ENCODE measurements at regions not wholly inside any gene's neighbourhood (a gene's known extent, or its start where the extent isn't known, plus 50 kb on each side); places are given as distances from the start of the nearest gene placed in this dataset.

GRCh38 chr6:133814797-133815196 lies 74.1 kb upstream of the TCF21 start:
- no peaks in the 10 kb centered on the region for H3K9me2 ChIP-seq
- no peaks in the 10 kb centered on the region for H3K4me1 ChIP-seq (ENCODE audit: control insufficient read depth in 1 of 2, insufficient read depth in 2 of 2, low read depth in 1 of 2, low read length in 1 of 2)
- H3K4me2 ChIP-seq, result no peak overlapping the region
- H3K4me3 ChIP-seq (ENCODE audit: low read depth in 2 of 2, low read length in 1 of 2), result no peak overlapping the region
- no peaks in the 10 kb centered on the region for H3K36me3 ChIP-seq (replicated peaks in 1 of 2; ENCODE audit: control insufficient read depth in 1 of 2, insufficient read depth in 2 of 2, low read length in 1 of 2)
- no peak overlapping the region for H3K9ac ChIP-seq
- H3K27ac ChIP-seq (ENCODE audit: low read depth in 2 of 2, low read length in 1 of 2), result no peak overlapping the region
- ChIA-PET CTCF (no interaction called here), POLR2A (no interaction called here)
- no peaks in the 10 kb centered on the region for H3K9me3 ChIP-seq
- TF ChIP-seq RCOR1 (IDR thresholded peaks at IDR 0.05; ENCODE audit: low read length) (no peak), TCF12 (IDR thresholded peaks at IDR 0.05) (no peak), ELF1 (IDR thresholded peaks at IDR 0.05) (no peak), FOXM1 (IDR thresholded peaks at IDR 0.05; ENCODE audit: low read depth) (no peak), NRF1 (IDR thresholded peaks at IDR 0.05; ENCODE audit: low read depth, low read length) (no peak), MEF2A (IDR thresholded peaks at IDR 0.05; ENCODE audit: borderline replicate concordance, low read depth) (no peak), USF2 (IDR thresholded peaks at IDR 0.05; ENCODE audit: borderline replicate concordance, low read depth, low read length) (no peak), EP300 (IDR thresholded peaks at IDR 0.05; ENCODE audit: borderline replicate concordance in 1 of 2, low read depth in 1 of 2, low read length in 1 of 2) (no peak), NFIC (IDR thresholded peaks at IDR 0.05; ENCODE audit: borderline replicate concordance) (no peak), FOXJ3 (CRISPR knock-in tag; IDR thresholded peaks at IDR 0.05) (no peak)
- TF ChIP-seq, protein P1, sequence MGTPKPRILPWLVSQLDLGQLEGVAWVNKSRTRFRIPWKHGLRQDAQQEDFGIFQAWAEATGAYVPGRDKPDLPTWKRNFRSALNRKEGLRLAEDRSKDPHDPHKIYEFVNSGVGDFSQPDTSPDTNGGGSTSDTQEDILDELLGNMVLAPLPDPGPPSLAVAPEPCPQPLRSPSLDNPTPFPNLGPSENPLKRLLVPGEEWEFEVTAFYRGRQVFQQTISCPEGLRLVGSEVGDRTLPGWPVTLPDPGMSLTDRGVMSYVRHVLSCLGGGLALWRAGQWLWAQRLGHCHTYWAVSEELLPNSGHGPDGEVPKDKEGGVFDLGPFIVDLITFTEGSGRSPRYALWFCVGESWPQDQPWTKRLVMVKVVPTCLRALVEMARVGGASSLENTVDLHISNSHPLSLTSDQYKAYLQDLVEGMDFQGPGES (IDR thresholded peaks at IDR 0.05; ENCODE audit: low read depth, low read length), result no peak
- no peaks in the 10 kb centered on the region for H4K20me1 ChIP-seq (ENCODE audit: insufficient read depth)
- no peaks in the 10 kb centered on the region for H3K79me2 ChIP-seq (ENCODE audit: insufficient read depth)
- H2AFZ ChIP-seq (ENCODE audit: low read depth), result no peak overlapping the region
- WGBS (ENCODE audit: low lambda C conversion rate), result 0% methylated on average over 1 of the region's 1 CpG
- no peaks in the 10 kb centered on the region for H3F3A ChIP-seq (replicated peaks; ENCODE audit: insufficient read depth)
- H3K27me3 ChIP-seq (ENCODE audit: insufficient read depth), result no peaks in the 10 kb centered on the region; the same call in 1 of the 2 replicates
- no peak for DNase-seq

GRCh38 chr6:133815313-133815712 lies 73.6 kb upstream of the TCF21 start:
- no peaks in the 10 kb centered on the region for H3K79me2 ChIP-seq (ENCODE audit: insufficient read depth)
- H3K4me2 ChIP-seq, result no peak overlapping the region
- ChIA-PET CTCF (interaction anchor here (1.2 kb wide), 1 partner anchor 9 kb away, joined by 3 read pairs; no protein-coding TSS in a partner anchor), POLR2A (no interaction called here)
- no peaks in the 10 kb centered on the region for H3K9me2 ChIP-seq
- H2AFZ ChIP-seq (ENCODE audit: low read depth), result no peak overlapping the region
- no peak for DNase-seq
- no peaks in the 10 kb centered on the region for H3K4me1 ChIP-seq (ENCODE audit: control insufficient read depth in 1 of 2, insufficient read depth in 2 of 2, low read depth in 1 of 2, low read length in 1 of 2)
- no peaks in the 10 kb centered on the region; the same call in 1 of the 2 replicates for H3K27me3 ChIP-seq (ENCODE audit: insufficient read depth)
- H3K4me3 ChIP-seq (ENCODE audit: low read depth in 2 of 2, low read length in 1 of 2), result no peak overlapping the region
- no peak overlapping the region for H3K9ac ChIP-seq
- no peak overlapping the region for H3K27ac ChIP-seq (ENCODE audit: low read depth in 2 of 2, low read length in 1 of 2)
- H3K9me3 ChIP-seq, result no peaks in the 10 kb centered on the region
- TF ChIP-seq FOSL2 (IDR thresholded peaks at IDR 0.05; ENCODE audit: borderline replicate concordance, low read depth) (no peak), TAF1 (IDR thresholded peaks at IDR 0.05; ENCODE audit: borderline replicate concordance, low read depth, low read length) (no peak), ELF1 (IDR thresholded peaks at IDR 0.05) (no peak), RFX5 (IDR thresholded peaks at IDR 0.05; ENCODE audit: low read length) (no peak), EP300 (IDR thresholded peaks at IDR 0.05; ENCODE audit: borderline replicate concordance in 1 of 2, low read depth in 1 of 2, low read length in 1 of 2) (no peak), NRF1 (IDR thresholded peaks at IDR 0.05; ENCODE audit: low read depth, low read length) (no peak), RCOR1 (IDR thresholded peaks at IDR 0.05; ENCODE audit: low read length) (no peak), USF1 (IDR thresholded peaks at IDR 0.05; ENCODE audit: borderline replicate concordance, low read depth) (no peak), GATA2 (CRISPR knock-in tag; IDR thresholded peaks at IDR 0.05) (no peak), TCF12 (IDR thresholded peaks at IDR 0.05) (no peak), JUND (IDR thresholded peaks at IDR 0.05) (no peak), SMC3 (IDR thresholded peaks at IDR 0.05; ENCODE audit: low read depth, low read length) (no peak)
- TF ChIP-seq, protein P2, sequence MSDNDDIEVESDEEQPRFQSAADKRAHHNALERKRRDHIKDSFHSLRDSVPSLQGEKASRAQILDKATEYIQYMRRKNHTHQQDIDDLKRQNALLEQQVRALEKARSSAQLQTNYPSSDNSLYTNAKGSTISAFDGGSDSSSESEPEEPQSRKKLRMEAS (IDR thresholded peaks at IDR 0.05; ENCODE audit: low read depth), result no peak
- 3% methylated on average over 2 of the region's 2 CpGs for WGBS (ENCODE audit: low lambda C conversion rate)
- no peaks in the 10 kb centered on the region for H3K36me3 ChIP-seq (replicated peaks in 1 of 2; ENCODE audit: control insufficient read depth in 1 of 2, insufficient read depth in 2 of 2, low read length in 1 of 2)
- no peaks in the 10 kb centered on the region for H3F3A ChIP-seq (replicated peaks; ENCODE audit: insufficient read depth)
- H4K20me1 ChIP-seq (ENCODE audit: insufficient read depth), result no peaks in the 10 kb centered on the region
